ENCODE measurements at regions not wholly inside any gene's neighbourhood (a gene's known extent, or its start where the extent isn't known, plus 50 kb on each side); places are given as distances from the start of the nearest gene placed in this dataset.
"Not testable (repeated sequence)": the region's sequence is repeated elsewhere in the genome, so short reads cannot be mapped to it uniquely, and the experiment has no call there.

DNA sequence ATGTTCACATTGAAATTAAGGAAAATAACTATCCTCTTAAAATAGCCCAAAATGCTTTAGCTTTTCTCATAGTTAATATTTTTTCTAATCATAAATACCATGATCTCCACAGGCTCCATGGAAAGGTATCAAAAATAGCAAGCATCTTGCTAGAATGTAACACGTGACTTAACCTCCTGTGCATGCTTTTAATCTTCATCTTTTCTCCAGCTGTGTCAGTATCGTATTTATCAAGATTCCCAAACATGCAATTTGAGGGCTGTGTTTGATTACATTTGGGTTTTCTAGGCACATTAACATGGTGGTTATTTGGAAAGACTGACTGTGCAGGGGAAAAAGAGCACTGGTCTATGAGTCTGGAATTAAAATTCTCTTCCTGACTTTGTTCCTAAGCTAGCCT lies 472.5 kb upstream of the MCTP2 start:
- CTCF ChIA-PET: no interaction called here
- TF ChIP-seq CTCF (IDR thresholded peaks at IDR 0.05; ENCODE audit: control extremely low read depth, extremely low read depth, low read depth, missing control alignments): no peak
- POLR2A ChIA-PET: no interaction called here
- DNase-seq (ENCODE audit: extremely low spot score): no peak

GRCh38 chr15:93748710-93749109 lies 482.7 kb upstream of the MCTP2 start:
- no peak for DNase-seq (ENCODE audit: extremely low spot score)
- ChIA-PET CTCF (interaction anchor here (2.6 kb wide), 1 partner anchor 19 kb away, joined by 7 read pairs; no protein-coding TSS in a partner anchor), POLR2A (no interaction called here)

DNA sequence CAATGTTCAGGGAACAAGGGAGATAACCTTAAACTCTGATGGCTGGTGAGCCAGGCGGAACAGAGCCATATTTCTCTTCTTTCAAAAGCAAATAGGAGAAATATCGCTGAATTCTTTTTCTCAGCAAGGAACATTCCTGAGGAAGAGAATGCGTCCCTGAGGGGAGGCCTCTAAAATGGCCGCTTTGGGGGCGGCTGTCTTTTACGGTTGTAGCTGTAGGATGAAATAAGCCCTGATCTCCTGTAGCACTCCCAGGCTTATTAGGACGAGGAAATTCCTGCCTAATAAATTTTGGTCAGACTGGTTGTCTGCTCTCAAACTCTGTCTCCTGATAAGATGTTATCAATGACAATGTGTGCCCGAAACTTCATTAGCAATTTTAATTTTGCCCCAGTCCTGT lies 496.4 kb upstream of the MCTP2 start:
- CTCF ChIA-PET; POLR2A ChIA-PET; DNase-seq (ENCODE audit: extremely low spot score): not testable (repeated sequence)

More at GRCh38 chr15:93748710-93749109, 482.7 kb upstream of the MCTP2 start:
- no peak for TF ChIP-seq CTCF (IDR thresholded peaks at IDR 0.05; ENCODE audit: control extremely low read depth, extremely low read depth, low read depth, missing control alignments)

GRCh38 chr15:93730724-93731123 lies 500.6 kb upstream of the MCTP2 start:
- POLR2A ChIA-PET: interaction anchor here (0.6 kb wide), 2 partner anchors 170 to 274 kb away, joined by 3 to 4 read pairs; no protein-coding TSS in a partner anchor
- DNase-seq (ENCODE audit: extremely low spot score): no peak
- no peak for TF ChIP-seq CTCF (IDR thresholded peaks at IDR 0.05; ENCODE audit: control extremely low read depth, extremely low read depth, low read depth, missing control alignments)
- CTCF ChIA-PET: no interaction called here

- no peak for DNase-seq (ENCODE audit: extremely low spot score)
- POLR2A ChIA-PET: no interaction called here
- CTCF ChIA-PET: no interaction called here
- TF ChIP-seq CTCF (IDR thresholded peaks at IDR 0.05; ENCODE audit: control extremely low read depth, extremely low read depth, low read depth, missing control alignments): no peak
Observed at GRCh38 chr15:93722165-93722564, 509.2 kb upstream of the MCTP2 start.

DNA sequence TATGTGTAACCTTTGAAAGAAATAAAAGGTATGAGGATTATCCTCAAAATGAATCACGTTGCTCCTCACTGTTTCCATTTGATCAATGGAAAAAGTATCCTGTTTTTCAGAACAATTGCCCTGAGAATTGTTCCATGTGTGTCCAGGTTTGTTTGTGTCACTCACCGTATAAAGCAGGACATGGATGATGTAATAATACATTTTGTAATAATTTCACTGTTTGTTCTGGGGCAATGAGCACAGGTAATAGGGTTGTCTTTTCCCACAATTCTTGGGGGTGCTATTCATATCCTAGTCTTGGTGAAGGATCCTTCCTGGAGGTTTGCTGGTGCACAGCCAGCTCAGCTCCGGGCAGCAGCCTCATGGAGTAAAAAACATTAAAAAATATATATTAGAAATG lies 510.8 kb upstream of the MCTP2 start:
- ChIA-PET POLR2A (no interaction called here), CTCF (no interaction called here)
- no peak for DNase-seq (ENCODE audit: extremely low spot score)
- no peak for TF ChIP-seq CTCF (IDR thresholded peaks at IDR 0.05; ENCODE audit: control extremely low read depth, extremely low read depth, low read depth, missing control alignments)

- no peak for DNase-seq (ENCODE audit: extremely low spot score)
- no peak for TF ChIP-seq CTCF (IDR thresholded peaks at IDR 0.05; ENCODE audit: control extremely low read depth, extremely low read depth, low read depth, missing control alignments)
- ChIA-PET CTCF (interaction anchor here (1.6 kb wide), 1 partner anchor 14 kb away, joined by 4 read pairs; no protein-coding TSS in a partner anchor), POLR2A (no interaction called here)
Observed at GRCh38 chr15:93719921-93720351, 511.4 kb upstream of the MCTP2 start.

Data from GM10248 (cell line).